Smooth muscle cell (in vitro differentiated cells): ENCODE measurements at regions not wholly inside any gene's neighbourhood (a gene's known extent, or its start where the extent isn't known, plus 50 kb on each side); places are given as distances from the start of the nearest gene placed in this dataset.

Source experiments
- DNase-seq: peaks from one replicate; lab custom pipeline; 2025; ENCODE audit not compliant: unreplicated experiment; lab: John Stamatoyannopoulos, UW
- H2AFZ ChIP-seq: fragments of 200-600 bp; sonication (generic); 2 replicates; pipeline ENCODE4 v1.6.0; 2016; ENCODE audit warnings: antibody characterized with exemption, low read depth, mild to moderate bottlenecking
- H3F3A ChIP-seq: fragments of 200-600 bp; sonication (generic); 2 replicates; pipeline ENCODE4 v1.6.0; 2017; ENCODE audit warnings: antibody characterized with exemption, low read depth
- H3K27ac ChIP-seq: fragments of 200-600 bp; sonication (generic); 2 replicates; pipeline ENCODE4 v1.5.1; 2016; ENCODE audit warnings: low read depth, mild to moderate bottlenecking
- H3K27me3 ChIP-seq: fragments of 200-600 bp; sonication (generic); 2 replicates; pipeline ENCODE4 v1.6.1; 2016; ENCODE audit warnings: low read depth, mild to moderate bottlenecking
- H3K36me3 ChIP-seq: fragments of 200-600 bp; sonication (generic); 2 replicates; pipeline ENCODE4 v1.5.1; 2016; ENCODE audit warnings: low read depth
- H3K4me1 ChIP-seq: fragments of 200-600 bp; sonication (generic); 2 replicates; pipeline ENCODE4 v1.5.1; 2016; ENCODE audit warnings: low read depth
- H3K4me2 ChIP-seq: fragments of 200-600 bp; sonication (generic); 2 replicates; pipeline ENCODE4 v1.6.0; 2016; ENCODE audit warnings: mild to moderate bottlenecking
- H3K4me3 ChIP-seq: fragments of 200-600 bp; sonication (generic); 2 replicates; pipeline ENCODE4 v1.5.1; 2016; ENCODE audit warnings: mild to moderate bottlenecking
- H3K79me2 ChIP-seq: fragments of 200-600 bp; sonication (generic); 2 replicates; pipeline ENCODE4 v1.6.0; 2016; ENCODE audit warnings: low read depth, mild to moderate bottlenecking
- H3K9ac ChIP-seq: fragments of 200-600 bp; sonication (generic); 2 replicates; pipeline ENCODE4 v1.6.0; 2016; ENCODE audit warnings: low read depth
- H3K9me3 ChIP-seq: fragments of 200-600 bp; sonication (generic); replicated peaks from 2 replicates; pipeline ENCODE4 v1.5.1; 2016; ENCODE audit warnings: low read depth
- H4K20me1 ChIP-seq: fragments of 200-600 bp; sonication (generic); 2 replicates; pipeline ENCODE4 v1.6.0; 2016; ENCODE audit warnings: low read depth
- CTCF ChIP-seq: fragments of 200-600 bp; sonication (generic); IDR thresholded peaks from 2 replicates; pipeline ENCODE4 v1.5.1; 2017; ENCODE audit warnings: borderline replicate concordance, mild to moderate bottlenecking, antibody characterized with exemption; ENCODE audit not compliant: insufficient read depth, poor library complexity, severe bottlenecking
- WGBS: methylation state at CpG from one replicate; pipeline ENCODE4 v1.1.7; 2016; ENCODE audit warnings: low lambda C conversion rate; 5-methylcytosine and 5-hydroxymethylcytosine counted together

GRCh38 chr11:100550298-100550697, 136.8 kb upstream of the ARHGAP42 start:
- Histone ChIP-seq H3K4me1 (no peaks in the 10 kb centered on the region), H3K4me2 (no peak overlapping the region), H4K20me1 (no peaks in the 10 kb centered on the region), H3K4me3 (no peak overlapping the region), H3K79me2 (no peaks in the 10 kb centered on the region), H3K27me3 (no peaks in the 10 kb centered on the region), H3K9ac (no peak overlapping the region), H3K36me3 (no peaks in the 10 kb centered on the region), H3F3A (no peaks in the 10 kb centered on the region), H3K27ac (no peak overlapping the region), H3K9me3 (no peaks in the 10 kb centered on the region), H2AFZ (no peak overlapping the region)
- WGBS, result 100% methylated on average over 2 of the region's 2 CpGs
- no peak for DNase-seq
- no peak for TF ChIP-seq CTCF

GRCh38 chr11:100550912-100551632, 136.0 kb upstream of the ARHGAP42 start:
- no peak overlapping the region for H3K4me2 ChIP-seq
- H3K4me1 ChIP-seq, result peaks cover 2% of the 10 kb centered on the region
- no peak overlapping the region for H2AFZ ChIP-seq
- no peak for TF ChIP-seq CTCF
- no peaks in the 10 kb centered on the region for H3K27me3 ChIP-seq
- no peaks in the 10 kb centered on the region for H3K79me2 ChIP-seq
- no peaks in the 10 kb centered on the region for H4K20me1 ChIP-seq
- no peak overlapping the region for H3K9ac ChIP-seq
- H3K36me3 ChIP-seq, result no peaks in the 10 kb centered on the region
- no peak overlapping the region for H3K4me3 ChIP-seq
- WGBS, result 76% methylated on average over 5 of the region's 5 CpGs
- no peaks in the 10 kb centered on the region for H3K9me3 ChIP-seq
- H3K27ac ChIP-seq, result no peak overlapping the region
- H3F3A ChIP-seq, result no peaks in the 10 kb centered on the region
- no peak for DNase-seq

GRCh38 chr11:100555931-100556330, 131.2 kb upstream of the ARHGAP42 start:
- no peaks in the 10 kb centered on the region for H3F3A ChIP-seq
- no peaks in the 10 kb centered on the region for H4K20me1 ChIP-seq
- peak overlapping the region; percentile 52 for H2AFZ ChIP-seq
- DNase-seq, result no peak
- no peak overlapping the region for H3K27ac ChIP-seq
- no peak for TF ChIP-seq CTCF
- no peaks in the 10 kb centered on the region for H3K9me3 ChIP-seq
- no peaks in the 10 kb centered on the region for H3K36me3 ChIP-seq
- H3K4me2 ChIP-seq, result no peak overlapping the region
- no peak overlapping the region for H3K9ac ChIP-seq
- H3K4me3 ChIP-seq, result no peak overlapping the region
- peaks cover 12% of the 10 kb centered on the region for H3K4me1 ChIP-seq
- no peaks in the 10 kb centered on the region for H3K79me2 ChIP-seq
- H3K27me3 ChIP-seq, result no peaks in the 10 kb centered on the region

GRCh38 chr11:100556781-100557180, 130.3 kb upstream of the ARHGAP42 start:
- Histone ChIP-seq H3K36me3 (no peaks in the 10 kb centered on the region), H3K9ac (no peak overlapping the region), H3K4me1 (peaks cover 20% of the 10 kb centered on the region), H3K27me3 (no peaks in the 10 kb centered on the region), H4K20me1 (no peaks in the 10 kb centered on the region), H2AFZ (peak overlapping the region; percentile 52), H3K4me2 (peak overlapping the region; percentile 39), H3K9me3 (no peaks in the 10 kb centered on the region), H3K4me3 (no peak overlapping the region), H3F3A (peaks cover 5% of the 10 kb centered on the region), H3K79me2 (no peaks in the 10 kb centered on the region), H3K27ac (no peak overlapping the region)
- WGBS, result 0% methylated on average over 1 of the region's 1 CpG
- DNase-seq, result no peak
- no peak for TF ChIP-seq CTCF
